SKM-1 (cell line): ENCODE measurements at regions not wholly inside any gene's neighbourhood (a gene's known extent, or its start where the extent isn't known, plus 50 kb on each side); places are given as distances from the start of the nearest gene placed in this dataset.

Source experiments
- DNase-seq: peaks from one replicate; lab custom pipeline; 2025; ENCODE audit not compliant: unreplicated experiment; lab: John Stamatoyannopoulos, UW

DNA sequence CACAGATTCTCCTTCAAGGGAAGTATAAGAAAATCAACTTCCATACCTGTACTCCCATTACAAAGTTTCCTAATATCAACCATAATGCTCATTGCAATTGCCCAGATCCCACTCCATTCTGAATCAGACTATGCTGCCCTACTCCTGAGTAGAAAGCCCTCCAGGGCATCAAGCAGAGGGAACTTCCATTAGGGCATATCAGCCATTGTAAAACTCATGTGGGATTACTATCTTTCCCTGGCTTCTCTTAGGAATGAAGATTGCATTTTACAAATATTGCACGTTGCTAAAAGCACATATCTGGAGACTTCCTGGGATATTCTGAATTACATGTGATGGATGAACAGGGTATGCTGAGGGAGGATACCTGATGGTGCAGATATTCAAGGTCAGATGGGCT is 263.2 kb downstream of the FOXA2 start:
- DNase-seq = no peak

DNA sequence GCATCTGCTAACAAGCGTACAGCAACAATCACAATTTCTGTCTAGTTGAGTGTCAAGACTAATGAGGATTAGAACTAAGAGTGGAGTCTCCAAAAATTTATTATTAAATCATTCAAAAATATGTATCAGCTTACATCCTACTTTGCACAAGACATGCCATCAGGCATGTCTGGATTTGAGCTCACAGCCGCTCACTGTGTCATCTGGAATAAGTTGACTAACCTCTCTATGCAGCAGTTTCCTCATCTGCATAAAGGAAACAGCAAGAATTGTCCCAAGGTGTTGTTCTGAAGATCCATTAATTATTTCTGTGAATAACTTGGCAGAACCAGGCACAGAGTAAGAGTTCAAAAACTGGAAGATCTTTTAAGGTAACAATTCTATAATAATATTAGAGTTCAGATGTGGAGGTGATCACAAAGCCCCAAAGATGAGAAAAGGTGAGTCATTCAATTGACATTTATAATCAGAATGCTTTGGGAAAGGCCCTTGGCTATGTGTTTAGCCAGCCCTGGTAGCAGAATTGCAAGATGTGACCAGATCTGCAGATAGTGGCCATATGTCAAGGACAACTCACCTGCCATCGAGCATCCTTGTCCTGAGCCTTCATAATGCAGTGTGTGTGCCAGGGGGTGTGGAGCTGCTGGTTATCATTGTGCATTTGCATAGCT is 264.0 kb downstream of the FOXA2 start:
- no peak for DNase-seq

DNA sequence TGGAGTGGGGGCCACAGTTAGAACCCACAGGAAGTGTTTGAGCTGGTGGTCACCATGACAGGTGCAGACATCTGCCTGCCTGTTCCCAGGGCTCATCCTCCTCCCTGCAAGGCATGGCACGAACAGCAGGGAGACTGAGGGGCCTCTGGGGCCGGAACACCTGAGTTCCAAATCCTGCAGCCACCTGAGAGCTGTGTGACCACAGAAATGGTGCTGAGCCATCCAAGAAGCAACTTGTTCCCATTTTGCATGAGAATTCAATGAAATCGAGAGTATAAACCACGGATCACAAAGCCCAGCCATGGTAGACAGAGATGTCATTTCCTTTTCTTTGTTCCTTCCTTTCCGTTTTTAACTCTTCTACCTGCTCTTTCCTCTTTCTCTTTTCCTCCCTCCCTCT is 268.6 kb downstream of the FOXA2 start:
- DNase-seq = no peak

DNA sequence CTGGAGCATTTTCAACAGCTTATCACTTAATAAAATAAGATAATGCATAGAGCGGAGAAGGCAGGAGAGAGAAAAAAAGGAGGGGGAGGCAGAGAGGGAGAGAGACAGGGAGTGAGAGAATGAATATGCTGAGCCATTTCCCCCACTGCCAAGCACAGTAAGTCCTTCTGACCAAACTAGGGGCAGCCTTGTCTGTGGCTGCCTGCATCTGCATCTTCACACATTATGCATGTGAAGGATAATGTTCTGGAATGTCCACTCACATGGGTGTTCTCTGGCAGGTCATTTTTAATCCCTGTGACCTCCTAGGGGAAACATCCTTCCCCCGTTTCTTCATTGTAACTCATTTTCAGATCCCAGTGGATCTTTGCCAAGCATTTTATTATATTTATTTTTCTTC is 269.3 kb downstream of the FOXA2 start:
- DNase-seq = no peak

DNA sequence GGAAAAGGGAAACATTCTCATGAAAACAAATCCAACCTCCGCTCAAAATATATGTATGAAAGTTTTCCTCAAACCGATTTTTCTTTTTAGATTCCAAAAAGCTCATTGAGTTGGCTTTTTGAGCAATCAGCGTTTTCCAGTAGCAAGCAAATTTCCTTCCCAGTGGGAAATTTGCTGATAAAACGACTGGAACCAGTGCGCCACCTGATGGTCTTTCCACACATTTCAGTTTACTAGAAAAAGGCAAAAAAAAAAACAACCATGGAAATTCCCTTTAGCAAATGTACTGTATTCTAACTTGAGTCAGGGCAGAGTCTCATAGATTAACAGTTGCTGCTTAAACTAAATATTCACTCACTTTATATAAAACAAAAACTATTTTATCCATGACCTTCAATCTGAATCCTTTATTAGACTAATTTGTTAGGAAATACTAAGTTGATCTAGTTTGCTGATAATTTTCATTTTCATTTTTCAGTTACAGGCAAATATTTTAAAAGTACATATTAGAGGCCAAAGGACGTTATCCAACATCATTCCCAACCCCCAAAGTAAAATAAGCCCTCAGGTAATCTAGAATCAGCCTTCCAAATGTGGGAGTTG is 271.5 kb downstream of the FOXA2 start:
- no peak for DNase-seq

DNA sequence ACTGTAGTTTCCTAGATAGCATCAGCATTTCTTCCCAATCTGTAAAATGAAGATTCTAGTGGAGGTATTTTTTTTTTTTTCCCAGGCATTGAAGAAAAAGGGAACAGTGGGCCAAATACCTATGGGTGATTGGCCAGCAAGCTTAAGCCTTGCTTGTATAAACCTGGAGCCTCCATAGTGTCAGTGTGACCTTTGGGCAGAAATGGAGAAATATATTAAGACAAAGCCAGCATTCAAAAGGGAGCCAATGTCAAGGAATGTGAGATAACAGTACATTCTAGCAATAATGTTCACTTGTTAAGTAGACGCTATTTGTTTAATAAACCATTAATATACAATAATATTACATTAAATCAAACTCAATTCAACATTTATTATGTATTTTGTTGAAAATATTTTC is 275.4 kb downstream of the FOXA2 start:
- no peak for DNase-seq

DNA sequence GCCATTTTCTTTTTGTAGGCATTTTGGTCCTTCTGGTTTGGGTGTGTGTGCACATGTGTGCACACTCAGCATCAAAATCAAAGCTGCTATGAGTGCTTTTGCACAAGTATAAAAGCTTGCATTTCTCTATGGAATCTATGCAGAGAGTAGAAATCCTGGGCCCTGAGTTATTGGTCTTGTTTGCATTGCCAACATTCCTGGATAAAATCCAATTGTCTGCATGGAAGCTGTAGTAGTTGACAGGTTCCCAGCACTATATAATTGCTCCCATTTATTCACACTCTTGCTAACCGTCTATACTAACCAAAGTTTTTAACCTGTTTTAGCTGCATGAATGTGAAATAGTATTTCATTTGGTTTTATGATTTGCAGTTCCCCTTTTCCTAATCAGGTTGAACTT is 277.0 kb downstream of the FOXA2 start:
- no peak for DNase-seq

DNA sequence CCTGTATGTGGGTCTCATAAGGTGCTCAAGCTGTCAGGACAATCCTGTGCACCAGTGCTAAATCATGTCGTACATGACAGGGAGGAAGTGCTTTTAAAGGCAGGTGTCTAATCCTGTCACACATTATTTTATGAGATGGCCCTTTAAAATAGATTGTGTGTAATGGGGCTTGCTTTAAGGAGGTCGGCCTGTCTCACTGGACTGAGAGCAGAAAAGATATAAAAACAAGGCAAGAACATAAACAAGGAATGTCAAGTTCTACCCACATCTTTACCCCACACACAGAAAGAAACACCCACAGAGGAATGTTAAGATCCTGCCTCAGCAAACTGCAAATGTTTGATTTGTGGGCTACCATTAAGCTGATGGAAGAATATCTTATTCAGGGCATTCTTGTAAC is 279.0 kb downstream of the FOXA2 start:
- no peak for DNase-seq

DNA sequence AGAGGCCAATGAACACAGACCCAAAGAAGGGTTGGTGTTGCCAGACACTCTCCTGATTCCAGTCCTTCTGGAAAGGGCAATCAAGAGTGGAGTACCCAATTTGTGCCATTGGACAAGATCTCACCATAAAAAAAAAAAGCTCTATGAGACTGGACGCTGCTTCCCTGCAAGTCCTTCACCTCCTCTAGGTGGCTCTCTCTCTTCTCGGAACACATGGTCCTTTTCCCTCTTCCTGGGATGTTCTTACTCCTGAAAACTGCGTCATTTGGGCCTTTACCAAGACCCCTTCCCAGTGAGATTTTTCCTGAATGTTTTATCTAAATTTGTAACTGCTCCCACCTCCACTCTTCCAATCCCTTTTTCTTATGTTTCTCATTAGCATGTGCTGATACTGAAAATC is 280.8 kb downstream of the FOXA2 start:
- no peak for DNase-seq

DNA sequence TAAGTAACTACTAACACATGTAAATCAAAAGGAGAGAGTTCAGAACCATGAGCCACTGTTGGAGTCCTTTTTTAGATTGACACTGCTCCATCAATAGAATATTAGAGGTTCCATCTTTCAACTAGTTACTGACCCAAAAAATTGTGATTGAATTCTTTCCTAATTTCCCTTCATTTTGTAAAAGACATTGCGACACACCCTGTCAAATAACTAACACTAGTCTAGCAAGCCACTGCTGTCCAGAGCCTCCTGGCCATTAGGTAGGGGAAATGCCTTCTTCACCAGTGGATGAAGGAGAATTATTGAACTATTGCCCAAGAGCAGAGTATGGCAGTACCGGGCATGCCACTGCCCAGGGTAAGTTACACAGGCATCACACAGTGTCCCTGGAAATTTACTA is 282.3 kb downstream of the FOXA2 start:
- DNase-seq = no peak

DNA sequence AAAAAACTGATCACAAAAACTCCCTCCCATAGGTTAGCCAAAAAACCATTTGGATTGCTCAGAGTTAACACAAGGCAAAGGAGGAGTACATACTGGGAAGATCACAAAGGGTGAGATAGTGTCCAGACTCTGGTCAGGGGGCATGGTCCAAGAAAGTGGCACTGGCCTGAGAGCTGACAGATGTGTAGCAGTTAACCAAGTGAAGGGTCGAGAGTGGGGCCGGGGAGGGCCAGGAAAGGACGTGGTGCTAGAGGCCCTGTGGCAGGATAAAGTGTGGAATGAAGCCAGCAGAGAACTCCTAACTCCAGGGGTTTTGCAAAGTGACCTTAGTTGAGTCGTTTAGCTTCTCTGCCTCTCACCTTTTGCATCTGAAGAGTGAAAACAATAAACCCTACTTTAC is 290.5 kb downstream of the FOXA2 start:
- no peak for DNase-seq

DNA sequence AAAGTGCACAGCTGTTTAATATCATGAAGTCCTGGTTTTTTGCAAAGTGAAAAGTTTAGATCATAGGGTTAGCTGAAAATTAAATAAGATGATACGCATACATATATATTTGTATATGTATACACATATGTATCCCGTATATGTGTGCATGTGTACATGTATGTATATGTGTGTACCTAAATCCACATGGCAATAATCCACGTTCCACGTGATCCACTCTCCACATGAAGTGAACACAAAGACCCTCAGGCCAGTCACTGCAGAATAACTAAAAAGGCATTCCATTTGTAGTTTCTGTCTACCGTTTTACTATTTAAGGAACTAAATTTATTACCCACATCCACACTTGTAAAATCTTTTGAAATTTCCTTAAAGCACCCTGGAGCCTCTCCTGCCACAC is 294.9 kb downstream of the FOXA2 start:
- DNase-seq = no peak

DNA sequence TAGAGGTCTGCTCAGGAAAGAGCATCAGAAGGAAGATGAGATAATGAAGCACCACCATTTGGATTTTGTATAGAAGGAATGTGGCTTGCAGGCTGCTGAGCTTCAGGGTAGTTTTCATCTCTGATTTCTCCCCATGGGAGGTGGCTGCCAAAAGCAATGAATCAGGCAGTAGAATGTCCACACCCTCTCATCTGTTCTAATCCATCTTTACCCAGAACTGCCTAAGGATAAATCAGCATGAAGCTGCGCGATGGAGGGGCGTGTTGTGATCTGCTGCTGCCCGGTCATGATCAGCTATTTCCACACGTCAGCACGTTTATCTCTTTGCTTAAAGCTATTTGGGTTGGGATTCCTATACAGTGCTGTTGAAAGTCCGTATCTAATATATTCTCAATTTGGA is 295.4 kb downstream of the FOXA2 start:
- no peak for DNase-seq

DNA sequence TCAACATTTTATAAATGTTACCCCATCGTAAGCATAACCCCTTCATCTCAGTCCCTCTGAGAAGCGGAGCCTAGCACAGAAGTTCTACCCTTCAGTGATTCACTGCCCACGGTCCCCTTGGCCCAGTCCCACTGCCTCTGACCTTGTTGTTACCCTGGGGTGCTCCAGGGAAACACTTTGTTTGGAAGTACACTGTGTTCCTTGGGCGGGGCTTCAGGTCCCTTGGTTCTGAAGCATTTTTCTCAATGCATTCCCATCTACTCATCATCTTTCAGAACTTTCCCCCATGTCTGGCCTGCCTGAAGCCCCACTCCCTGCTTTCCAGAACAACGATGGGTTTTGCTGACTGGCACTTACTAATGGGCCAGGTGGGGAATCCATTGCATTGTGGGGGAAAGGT is 296.2 kb downstream of the FOXA2 start:
- no peak for DNase-seq

DNA sequence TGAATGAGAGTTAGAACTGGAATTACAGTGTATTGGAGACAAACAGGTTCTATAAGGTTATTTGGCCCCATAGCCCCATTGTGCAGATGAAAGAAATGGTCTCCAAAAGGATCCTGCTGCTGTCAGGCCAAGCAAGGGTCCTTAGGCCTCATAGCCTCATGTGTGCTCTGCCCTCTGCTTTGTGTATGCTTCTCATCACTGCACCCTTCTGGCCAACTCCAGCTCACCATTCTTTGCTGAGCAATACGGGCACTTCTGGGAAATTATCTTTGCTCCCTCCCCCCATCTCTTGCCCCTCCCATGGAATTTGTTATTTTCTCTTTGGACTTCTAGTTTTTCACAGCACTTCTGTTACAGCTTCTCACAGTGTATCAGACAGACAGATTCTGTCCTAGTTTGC is 298.8 kb downstream of the FOXA2 start:
- no peak for DNase-seq

DNA sequence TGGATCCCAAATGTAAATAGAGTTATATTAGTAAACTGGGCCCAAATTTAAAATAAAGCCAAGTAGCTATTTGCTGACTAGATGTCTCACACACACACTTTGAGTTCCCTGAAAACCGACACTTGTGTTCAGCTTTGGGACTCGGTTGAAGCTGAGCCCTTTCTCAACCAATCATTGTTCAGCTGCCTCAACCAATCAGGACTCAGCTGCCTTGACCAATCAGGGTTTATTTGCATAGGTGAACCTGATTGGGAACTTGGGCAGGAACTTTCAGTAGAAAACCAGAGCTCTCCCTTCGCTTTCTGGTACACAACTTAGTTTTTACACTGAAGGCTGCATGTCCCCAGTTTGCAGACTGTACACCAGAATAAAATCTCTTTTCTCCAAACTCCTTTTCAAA is 301.7 kb downstream of the FOXA2 start:
- no peak for DNase-seq

DNA sequence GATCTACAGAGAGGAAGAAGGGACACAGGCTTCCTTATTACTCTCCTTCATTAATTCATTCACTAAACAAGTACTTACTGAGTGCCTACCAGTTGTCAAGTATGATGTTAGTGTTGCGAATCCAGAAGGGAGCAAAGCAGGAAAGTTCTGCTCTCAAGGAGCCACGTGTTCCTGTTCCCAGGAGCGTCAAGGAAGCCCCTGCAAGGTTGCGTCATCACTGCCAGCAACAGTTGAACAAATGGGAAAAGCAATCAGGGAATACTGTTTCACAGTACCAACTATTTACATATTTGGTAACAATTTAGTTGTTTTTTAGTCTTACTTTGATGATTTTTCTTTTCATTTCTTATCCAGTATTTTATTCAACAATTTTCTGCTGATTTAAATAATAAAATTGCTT is 310.0 kb downstream of the FOXA2 start:
- no peak for DNase-seq

DNA sequence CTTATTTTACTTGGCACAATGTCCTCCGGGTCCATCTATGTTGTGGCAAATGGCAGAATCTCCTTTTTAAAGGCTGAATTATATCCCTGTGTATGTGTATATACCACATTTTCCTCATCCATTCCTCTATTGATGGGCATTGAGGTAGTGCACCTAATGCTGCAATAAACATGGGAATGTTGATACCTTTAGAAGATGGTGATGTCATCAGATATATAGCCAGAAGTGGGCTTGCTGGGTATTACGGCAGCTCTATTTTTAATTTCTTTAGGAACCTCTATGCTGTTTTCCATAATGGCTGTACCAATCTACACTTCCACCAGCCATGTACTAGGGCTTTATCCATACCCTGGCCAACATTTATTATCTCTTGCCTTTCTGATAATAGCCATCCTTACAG is 315.7 kb downstream of the FOXA2 start:
- no peak for DNase-seq

DNA sequence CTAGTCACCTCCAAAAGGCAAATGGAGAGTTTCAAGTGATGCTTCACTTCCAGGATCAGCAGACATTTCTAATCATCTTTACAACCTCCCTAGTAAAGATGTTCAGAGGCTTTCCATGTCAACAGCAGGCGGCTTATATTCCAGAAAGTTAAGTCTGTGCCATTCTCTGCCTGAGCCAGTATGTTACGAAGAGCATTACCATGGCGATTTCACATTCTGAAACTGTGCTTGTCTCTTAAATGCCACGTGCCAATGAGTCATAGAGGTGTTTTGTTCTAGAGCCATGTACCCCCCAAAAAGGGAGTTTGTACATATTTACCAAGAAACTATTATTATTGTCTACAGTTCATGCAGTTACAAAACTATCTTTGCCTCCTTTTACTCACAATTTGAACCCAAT is 319.5 kb downstream of the FOXA2 start:
- DNase-seq = no peak

DNA sequence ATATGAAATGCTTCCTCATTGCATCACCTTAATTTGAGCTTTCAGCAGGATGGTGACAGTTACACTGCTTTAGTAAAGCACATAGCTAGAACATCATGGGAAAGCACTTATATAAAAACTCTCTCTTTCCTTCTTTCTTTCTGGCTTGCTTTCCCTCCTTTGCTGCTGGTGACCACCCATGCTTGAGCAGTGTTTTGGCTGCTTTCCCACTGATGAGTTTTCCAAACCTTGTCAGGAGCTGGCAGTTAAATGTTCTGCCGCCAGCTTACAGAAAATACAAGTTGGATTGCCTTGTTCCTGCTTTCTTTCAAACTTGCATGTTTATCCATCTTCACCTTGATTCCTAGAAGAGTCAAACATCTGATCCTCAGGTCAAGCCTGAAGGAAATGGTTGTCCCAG is 323.9 kb downstream of the FOXA2 start:
- DNase-seq = no peak

DNA sequence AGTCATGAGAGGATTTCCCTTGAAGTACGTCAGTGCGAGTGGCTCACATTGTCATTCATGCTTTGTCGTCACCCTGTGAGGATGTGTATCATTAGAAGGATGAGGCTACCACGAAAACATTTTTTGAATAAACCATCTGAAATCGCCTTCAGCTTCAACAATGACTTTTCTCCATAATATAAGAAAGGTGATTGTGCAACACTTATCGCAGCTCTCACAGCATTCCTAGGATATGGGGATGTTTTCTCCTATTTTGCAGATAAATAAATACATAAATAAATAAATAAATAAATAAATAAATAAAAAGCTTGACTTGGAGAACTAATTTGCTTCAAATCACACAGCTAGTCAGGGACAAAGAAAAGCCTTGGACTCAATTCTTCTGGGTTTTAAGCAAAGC is 326.5 kb downstream of the FOXA2 start:
- DNase-seq = no peak

DNA sequence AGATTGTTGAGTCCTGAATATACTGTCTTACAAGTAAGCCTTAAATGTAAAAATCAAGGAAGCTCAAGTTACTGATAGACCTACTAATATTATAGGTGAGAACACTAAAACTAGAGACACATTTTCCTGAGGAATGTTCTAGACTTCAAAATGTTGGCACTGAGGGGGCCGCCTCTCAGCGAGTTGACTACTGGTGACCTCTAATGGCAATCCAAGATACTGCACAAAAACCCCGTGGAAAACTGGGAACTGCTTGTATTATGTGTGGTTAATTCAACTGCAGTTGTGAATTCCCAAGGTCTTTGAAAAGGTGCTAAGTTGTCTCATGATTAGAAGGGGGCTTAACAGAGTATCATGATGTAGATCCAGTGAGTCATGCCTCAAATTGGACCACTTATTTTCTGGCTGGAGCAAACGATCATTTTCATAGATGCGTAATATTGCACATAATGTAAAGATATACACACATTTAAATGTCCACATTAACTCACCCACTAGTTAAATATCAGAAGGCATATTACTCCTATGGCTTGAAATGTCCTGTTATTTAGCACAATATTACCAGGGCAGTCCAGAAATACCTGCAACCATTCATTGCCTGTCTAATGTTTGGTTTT is 336.2 kb downstream of the FOXA2 start:
- no peak for DNase-seq

DNA sequence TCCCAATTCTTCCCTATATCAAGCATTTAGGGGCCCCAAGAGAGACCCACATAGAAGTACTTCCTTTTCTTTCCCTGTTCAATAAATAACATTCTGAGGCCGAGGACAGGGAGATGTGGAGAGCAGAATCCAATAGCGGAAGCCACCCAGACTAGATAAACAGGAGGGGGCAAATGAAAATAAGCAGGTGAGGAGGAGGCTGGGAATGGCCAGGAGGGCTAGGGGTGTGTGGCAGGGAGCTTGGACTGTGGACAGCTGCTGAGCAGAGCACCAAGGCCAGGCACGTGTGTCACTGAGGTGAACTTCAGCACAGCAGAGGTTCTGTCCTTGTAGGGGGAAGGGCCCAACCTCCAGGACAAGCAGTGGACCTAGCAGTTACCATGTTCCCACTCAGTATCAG is 339.2 kb downstream of the FOXA2 start:
- no peak for DNase-seq
